Heart left ventricle (tissue), 13 donors: ENCODE measurements at regions not wholly inside any gene's neighbourhood (a gene's known extent, or its start where the extent isn't known, plus 50 kb on each side); places are given as distances from the start of the nearest gene placed in this dataset.

ENCODE experiments used
- POLR2A ChIP-seq, 2 donors: fragments of 450-650 bp; IDR thresholded peaks; one replicate each; pipeline ENCODE4 v1.6.1; 2017; ENCODE audit warnings: antibody characterized with exemption in 2 of 2, mild to moderate bottlenecking in 2 of 2, moderate library complexity in 2 of 2
- TF ChIP-seq, protein P1 (sequence below), 12 donors: fragments of 200-600 bp; sonication (generic) in 4 of 12; IDR thresholded peaks; one replicate each; pipeline versions ENCODE4 v1.5.0 to v1.8.0; 2018 to 2022; ENCODE audit warnings: antibody characterized with exemption in 12 of 12, mild to moderate bottlenecking in 5 of 12
- donor health status: ischemic (EF 13 %, LVEDD 7.1; RV severe dilation, severe dysfunction).
- donor health status: DM: no; HTN: yes; CAD: no.
- donor health status: DM: no; HTN: no; CAD: no.
- donor health status: ischemic (EF 25% LVEDD 6.9; RV normal size, moderate dysfunction).
- donor health status: ischemic (EF 25% LVEDD 5.7; RV mildly dilated, moderate dysfunction).
- donor health status: ischemic (EF 35%, LVEDD 5.7; RV mildly dilated, moderate dysfunction).
- donor health status: nonischemic (EF 11% LVEDD 7.7; RV severe dilation, severe dysfunction).
- donor health status: DM: yes; HTN: yes; CAD: no.
- donor health status: PGD.
- donor health status: ischemic (EF 29% LVEDD 5.4; RV normal size, mild dysfunction).
- donor health status: nonischemic (EF 23%, LVEDD 6.1; RV moderate dilation, normal function).

DNA sequence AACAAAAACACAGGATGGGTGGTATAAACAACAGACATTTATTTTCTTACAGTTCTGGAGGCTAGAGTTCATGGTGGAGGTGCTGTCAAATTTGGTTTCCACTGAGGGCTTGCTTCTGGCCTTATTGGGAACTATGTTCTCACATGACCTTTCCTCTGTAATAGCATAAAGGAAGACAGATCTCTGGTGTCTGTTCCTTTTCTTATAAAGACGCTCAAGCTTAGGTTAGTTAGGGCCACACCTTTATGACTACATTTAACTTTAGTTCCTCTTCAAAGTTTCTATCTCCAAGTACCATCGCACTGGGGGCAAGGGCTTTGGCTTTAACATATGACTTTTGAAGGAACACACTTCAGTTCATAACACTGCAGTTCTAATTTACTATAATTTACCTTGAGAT, 543.8 kb upstream of the CPEB2 start:
- TF ChIP-seq POLR2A (IDR thresholded peaks at IDR 0.05), result no peak
- TF ChIP-seq, protein P1, sequence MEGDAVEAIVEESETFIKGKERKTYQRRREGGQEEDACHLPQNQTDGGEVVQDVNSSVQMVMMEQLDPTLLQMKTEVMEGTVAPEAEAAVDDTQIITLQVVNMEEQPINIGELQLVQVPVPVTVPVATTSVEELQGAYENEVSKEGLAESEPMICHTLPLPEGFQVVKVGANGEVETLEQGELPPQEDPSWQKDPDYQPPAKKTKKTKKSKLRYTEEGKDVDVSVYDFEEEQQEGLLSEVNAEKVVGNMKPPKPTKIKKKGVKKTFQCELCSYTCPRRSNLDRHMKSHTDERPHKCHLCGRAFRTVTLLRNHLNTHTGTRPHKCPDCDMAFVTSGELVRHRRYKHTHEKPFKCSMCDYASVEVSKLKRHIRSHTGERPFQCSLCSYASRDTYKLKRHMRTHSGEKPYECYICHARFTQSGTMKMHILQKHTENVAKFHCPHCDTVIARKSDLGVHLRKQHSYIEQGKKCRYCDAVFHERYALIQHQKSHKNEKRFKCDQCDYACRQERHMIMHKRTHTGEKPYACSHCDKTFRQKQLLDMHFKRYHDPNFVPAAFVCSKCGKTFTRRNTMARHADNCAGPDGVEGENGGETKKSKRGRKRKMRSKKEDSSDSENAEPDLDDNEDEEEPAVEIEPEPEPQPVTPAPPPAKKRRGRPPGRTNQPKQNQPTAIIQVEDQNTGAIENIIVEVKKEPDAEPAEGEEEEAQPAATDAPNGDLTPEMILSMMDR (IDR thresholded peaks at IDR 0.05), result no peak
